ENCODE measurements at regions not wholly inside any gene's neighbourhood (a gene's known extent, or its start where the extent isn't known, plus 50 kb on each side); places are given as distances from the start of the nearest gene placed in this dataset.

DNA sequence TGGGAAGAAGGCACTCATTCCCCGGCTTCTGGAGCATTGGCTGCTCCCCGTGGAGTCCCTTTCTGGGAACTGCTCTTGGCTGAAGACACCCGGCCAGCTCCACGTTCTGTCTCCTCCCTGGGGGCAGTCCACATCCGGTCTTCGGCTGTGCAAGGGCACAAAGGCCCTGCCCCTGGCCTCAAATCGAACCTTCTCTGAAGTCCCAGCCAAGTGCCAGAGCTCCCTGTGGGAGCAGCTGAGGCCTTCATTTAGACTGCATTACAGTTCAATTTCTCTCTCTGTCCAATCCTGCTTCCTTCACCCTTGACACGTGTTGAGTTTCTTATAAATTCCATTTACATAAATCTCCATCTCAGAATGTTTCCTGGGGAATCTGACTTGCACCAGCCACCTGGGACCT lies 132.9 kb upstream of the POU3F1 start:
- H2AFZ ChIP-seq (ENCODE audit: low read depth, low read length) = no peak overlapping the region
- H3K4me1 ChIP-seq (ENCODE audit: control insufficient read depth, extremely low read depth, insufficient read depth, low read length) = no peaks in the 10 kb centered on the region
- no peaks in the 10 kb centered on the region for H3K9me3 ChIP-seq (replicated peaks; ENCODE audit: control insufficient read depth, insufficient read depth, low read length)
- H3K79me2 ChIP-seq (ENCODE audit: control insufficient read depth, insufficient read depth, low read length) = no peaks in the 10 kb centered on the region
- BruUV-seq (replicated peaks) = no TSS peak
- no peak overlapping the region for H3K4me2 ChIP-seq (ENCODE audit: insufficient read depth, low read length)
- H3K27ac ChIP-seq (ENCODE audit: insufficient read depth, low read depth, low read length) = no peak overlapping the region
- DNase-seq (ENCODE audit: low read depth, low spot score) (no peak), FAIRE-seq (no peak)
- no peaks in the 10 kb centered on the region for H3K36me3 ChIP-seq (ENCODE audit: control insufficient read depth in 2 of 2, extremely low read depth in 1 of 2, insufficient read depth in 2 of 2, low read length in 2 of 2)
- dilution Hi-C loops (cut with MboI; ENCODE audit: extremely low pct_ligation_motif_present, low sequenced_read_pairs) = no loop called here
- intact Hi-C loops (cut with micrococcal nuclease) = no loop called here
- no peak overlapping the region for H3K9ac ChIP-seq (replicated peaks; ENCODE audit: extremely low read depth, insufficient read depth, low read length)
- CTCF ChIA-PET = interaction anchor here (0.7 kb wide), 1 partner anchor 22 kb away, joined by 3 read pairs; no protein-coding TSS in a partner anchor
- H4K20me1 ChIP-seq (replicated peaks; ENCODE audit: control insufficient read depth, extremely low read depth, insufficient read depth, low read length) = no peaks in the 10 kb centered on the region
- POLR2A ChIA-PET = no interaction called here
- no peak overlapping the region for H3K4me3 ChIP-seq (replicated peaks in 1 of 3; ENCODE audit: insufficient read depth in 1 of 3, low read depth in 1 of 3, low read length in 3 of 3)
- no peak for TF ChIP-seq EZH2 (IDR thresholded peaks at IDR 0.05; ENCODE audit: borderline replicate concordance, low read depth, low read length, severe bottlenecking)
- no peak for TF ChIP-seq JUN (IDR thresholded peaks at IDR 0.05; ENCODE audit: borderline replicate concordance, insufficient read depth, insufficient read length, low read depth)
- TF ChIP-seq FOS (IDR thresholded peaks at IDR 0.05; ENCODE audit: borderline replicate concordance, insufficient read depth, low read length) = no peak
- TF ChIP-seq MYC (IDR thresholded peaks at IDR 0.05; ENCODE audit: low read depth, low read length) = no peak
- TF ChIP-seq POLR2A (IDR thresholded peaks at IDR 0.05; ENCODE audit: low read depth, low read length) = no peak
- TF ChIP-seq, protein P1, sequence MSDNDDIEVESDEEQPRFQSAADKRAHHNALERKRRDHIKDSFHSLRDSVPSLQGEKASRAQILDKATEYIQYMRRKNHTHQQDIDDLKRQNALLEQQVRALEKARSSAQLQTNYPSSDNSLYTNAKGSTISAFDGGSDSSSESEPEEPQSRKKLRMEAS (IDR thresholded peaks at IDR 0.05; ENCODE audit: insufficient read depth, insufficient read length) = no peak
- H3K9me1 ChIP-seq (replicated peaks; ENCODE audit: control insufficient read depth, extremely low read depth, insufficient read depth, low read length) = no peaks in the 10 kb centered on the region
- H3K27me3 ChIP-seq (ENCODE audit: control insufficient read depth in 2 of 2, insufficient read depth in 2 of 2, low read length in 2 of 2) = peaks cover 0 to 2% of the 10 kb centered on the region in 2 experiments

DNA sequence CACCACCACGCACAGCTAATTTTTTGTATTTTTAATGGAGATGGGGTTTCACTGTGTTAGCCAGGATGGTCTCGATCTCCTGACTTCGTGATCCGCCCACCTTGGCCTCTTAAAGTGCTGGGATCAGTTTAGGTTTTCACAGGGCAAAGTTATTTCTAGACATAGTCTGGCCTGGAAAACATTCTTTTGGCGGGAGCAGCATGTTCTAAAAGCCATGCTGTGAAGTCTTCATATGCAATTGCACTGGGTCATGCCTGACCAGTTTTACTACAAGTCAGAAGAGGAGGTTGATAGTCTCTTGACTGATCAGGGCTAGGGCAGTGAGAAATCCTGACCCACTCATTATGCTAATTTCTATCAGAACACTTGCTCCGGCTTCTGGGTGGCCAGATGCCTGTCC lies 131.6 kb upstream of the POU3F1 start:
- H3K27me3 ChIP-seq (ENCODE audit: control insufficient read depth in 2 of 2, insufficient read depth in 2 of 2, low read length in 2 of 2) = no peaks in the 10 kb centered on the region
- TF ChIP-seq JUN (IDR thresholded peaks at IDR 0.05; ENCODE audit: borderline replicate concordance, insufficient read depth, insufficient read length, low read depth) = no peak
- no peaks in the 10 kb centered on the region for H3K36me3 ChIP-seq (ENCODE audit: control insufficient read depth in 2 of 2, extremely low read depth in 1 of 2, insufficient read depth in 2 of 2, low read length in 2 of 2)
- H3K27ac ChIP-seq (ENCODE audit: insufficient read depth, low read depth, low read length) = no peak overlapping the region
- POLR2A ChIA-PET = no interaction called here
- intact Hi-C loops (cut with micrococcal nuclease) (no loop called here), dilution Hi-C loops (cut with MboI; ENCODE audit: extremely low pct_ligation_motif_present, low sequenced_read_pairs) (no loop called here)
- no peaks in the 10 kb centered on the region for H3K9me1 ChIP-seq (replicated peaks; ENCODE audit: control insufficient read depth, extremely low read depth, insufficient read depth, low read length)
- H4K20me1 ChIP-seq (replicated peaks; ENCODE audit: control insufficient read depth, extremely low read depth, insufficient read depth, low read length) = no peaks in the 10 kb centered on the region
- H3K4me1 ChIP-seq (ENCODE audit: control insufficient read depth, extremely low read depth, insufficient read depth, low read length) = no peaks in the 10 kb centered on the region
- CTCF ChIA-PET = no interaction called here
- no peak overlapping the region for H2AFZ ChIP-seq (ENCODE audit: low read depth, low read length)
- H3K4me3 ChIP-seq (replicated peaks in 1 of 3; ENCODE audit: insufficient read depth in 1 of 3, low read depth in 1 of 3, low read length in 3 of 3) = no peak overlapping the region
- H3K9me3 ChIP-seq (replicated peaks; ENCODE audit: control insufficient read depth, insufficient read depth, low read length) = no peaks in the 10 kb centered on the region
- no peaks in the 10 kb centered on the region for H3K79me2 ChIP-seq (ENCODE audit: control insufficient read depth, insufficient read depth, low read length)
- no peak for DNase-seq (ENCODE audit: low read depth, low spot score)
- no peak overlapping the region for H3K9ac ChIP-seq (replicated peaks; ENCODE audit: extremely low read depth, insufficient read depth, low read length)
- BruUV-seq (replicated peaks) = no TSS peak
- FAIRE-seq = no peak
- H3K4me2 ChIP-seq (ENCODE audit: insufficient read depth, low read length) = no peak overlapping the region
